Activated B cell treated with CpG ODN at 0.5 μM for 24 hours (primary cell): ENCODE measurements at regions not wholly inside any gene's neighbourhood (a gene's known extent, or its start where the extent isn't known, plus 50 kb on each side); places are given as distances from the start of the nearest gene placed in this dataset.

Experiments
- ATAC-seq: fragments of 200-7000 bp; cut with Tn5 transposase; one replicate; pipeline ENCODE4 v1.10.0; 2021; ENCODE audit warnings: low read depth, mild to moderate bottlenecking, moderate library complexity
- CTCF ChIA-PET: fragments of 350-600 bp; sonication (Branson Sonifier 250); formaldehyde crosslinking; loops from one replicate; lab custom pipeline; 2021; ENCODE audit warnings: antibody characterized with exemption; lab: Charles Lee
- POLR2A ChIA-PET: fragments of 350-600 bp; sonication (Branson Sonifier 250); formaldehyde crosslinking; loops from one replicate; lab custom pipeline; 2021; ENCODE audit warnings: antibody characterized with exemption; lab: Charles Lee
- DNase-seq: peaks from one replicate; pipeline ENCODE4 v3.0.0; 2022
- H3K27ac Mint-ChIP-seq: one replicate; pipeline ENCODE4 v1.8.0; 2020; ENCODE audit warnings: mixed read lengths
- H3K27me3 Mint-ChIP-seq: one replicate; pipeline ENCODE4 v1.8.0; 2021; ENCODE audit warnings: mixed read lengths
- H3K36me3 Mint-ChIP-seq: one replicate; pipeline ENCODE4 v1.8.0; 2021; ENCODE audit warnings: low read depth, mixed read lengths
- H3K4me1 Mint-ChIP-seq: one replicate; pipeline ENCODE4 v1.8.0; 2021; ENCODE audit warnings: mixed read lengths
- H3K4me3 Mint-ChIP-seq: one replicate; pipeline ENCODE4 v1.8.0; 2020; ENCODE audit warnings: mild to moderate bottlenecking, mixed read lengths
- H3K9me3 Mint-ChIP-seq: one replicate; pipeline ENCODE4 v1.8.0; 2020; ENCODE audit warnings: mixed read lengths
- intact Hi-C: fragments of 100-400 bp; cut with micrococcal nuclease; formaldehyde crosslinking; loops from one replicate; pipeline ENCODE4 v1.15.1; 2024
- TF ChIP-seq, protein P1 (sequence below): fragments of 200-600 bp; IDR thresholded peaks from one replicate; pipeline ENCODE4 v1.8.0; 2022; ENCODE audit warnings: antibody characterized with exemption, mild to moderate bottlenecking

- POLR2A ChIA-PET = no interaction called here
- no peak overlapping the region for H3K27ac Mint-ChIP-seq
- intact Hi-C loops = no loop called here
- H3K4me1 Mint-ChIP-seq = no peaks in the 10 kb centered on the region
- ATAC-seq (no peak), DNase-seq (no peak)
- TF ChIP-seq, protein P1, sequence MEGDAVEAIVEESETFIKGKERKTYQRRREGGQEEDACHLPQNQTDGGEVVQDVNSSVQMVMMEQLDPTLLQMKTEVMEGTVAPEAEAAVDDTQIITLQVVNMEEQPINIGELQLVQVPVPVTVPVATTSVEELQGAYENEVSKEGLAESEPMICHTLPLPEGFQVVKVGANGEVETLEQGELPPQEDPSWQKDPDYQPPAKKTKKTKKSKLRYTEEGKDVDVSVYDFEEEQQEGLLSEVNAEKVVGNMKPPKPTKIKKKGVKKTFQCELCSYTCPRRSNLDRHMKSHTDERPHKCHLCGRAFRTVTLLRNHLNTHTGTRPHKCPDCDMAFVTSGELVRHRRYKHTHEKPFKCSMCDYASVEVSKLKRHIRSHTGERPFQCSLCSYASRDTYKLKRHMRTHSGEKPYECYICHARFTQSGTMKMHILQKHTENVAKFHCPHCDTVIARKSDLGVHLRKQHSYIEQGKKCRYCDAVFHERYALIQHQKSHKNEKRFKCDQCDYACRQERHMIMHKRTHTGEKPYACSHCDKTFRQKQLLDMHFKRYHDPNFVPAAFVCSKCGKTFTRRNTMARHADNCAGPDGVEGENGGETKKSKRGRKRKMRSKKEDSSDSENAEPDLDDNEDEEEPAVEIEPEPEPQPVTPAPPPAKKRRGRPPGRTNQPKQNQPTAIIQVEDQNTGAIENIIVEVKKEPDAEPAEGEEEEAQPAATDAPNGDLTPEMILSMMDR = no peak
- CTCF ChIA-PET = interaction anchor here (0.5 kb wide), 1 partner anchor 15 kb away, joined by 3 read pairs; no protein-coding TSS in a partner anchor
- no peaks in the 10 kb centered on the region for H3K9me3 Mint-ChIP-seq
- H3K27me3 Mint-ChIP-seq = no peaks in the 10 kb centered on the region
- no peak overlapping the region for H3K4me3 Mint-ChIP-seq
- no peaks in the 10 kb centered on the region for H3K36me3 Mint-ChIP-seq
Observed at GRCh38 chr4:124234771-124235170, 477.8 kb downstream of the ANKRD50 start.

DNA sequence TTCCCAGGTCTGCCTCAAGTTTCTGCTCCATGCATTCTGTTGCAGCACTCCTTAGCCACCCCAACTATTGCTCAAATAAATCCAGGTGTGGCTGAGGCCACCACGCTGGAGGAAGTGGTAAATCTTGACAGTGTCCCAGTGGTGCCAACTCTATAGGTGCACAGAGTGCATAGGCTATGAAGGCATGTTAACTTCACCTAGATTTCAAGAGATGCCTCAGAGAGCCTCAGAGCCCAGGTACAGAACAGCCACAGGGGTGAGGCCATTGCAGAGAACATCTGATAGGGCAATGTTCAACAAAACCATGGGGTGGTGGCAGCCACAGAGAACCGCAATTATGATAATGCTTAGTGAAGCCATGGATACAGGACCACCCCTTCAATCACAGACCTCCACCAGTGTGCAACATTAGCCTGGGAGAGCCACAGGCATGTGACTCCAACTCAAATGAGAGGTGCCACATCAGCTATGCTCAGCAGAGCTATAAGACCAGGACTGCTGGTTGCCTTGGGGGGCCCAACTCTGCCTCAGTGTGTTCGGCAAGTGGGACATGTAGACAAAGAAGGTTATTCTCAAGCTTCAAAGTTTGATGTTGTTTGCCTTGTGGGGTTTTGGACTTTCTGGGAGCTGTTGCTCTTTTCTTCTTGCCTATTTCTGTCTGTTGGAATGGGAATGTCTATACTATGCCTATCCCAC lies 468.7 kb downstream of the ANKRD50 start:
- no peak for ATAC-seq
- POLR2A ChIA-PET = no interaction called here
- H3K36me3 Mint-ChIP-seq = no peaks in the 10 kb centered on the region
- no peak overlapping the region for H3K4me3 Mint-ChIP-seq
- DNase-seq = no peak
- peaks cover 8% of the 10 kb centered on the region for H3K9me3 Mint-ChIP-seq
- TF ChIP-seq, protein P1 = no peak
- no peaks in the 10 kb centered on the region for H3K4me1 Mint-ChIP-seq
- no peaks in the 10 kb centered on the region for H3K27me3 Mint-ChIP-seq
- no peak overlapping the region for H3K27ac Mint-ChIP-seq
- CTCF ChIA-PET = no interaction called here
- intact Hi-C loops = no loop called here

DNA sequence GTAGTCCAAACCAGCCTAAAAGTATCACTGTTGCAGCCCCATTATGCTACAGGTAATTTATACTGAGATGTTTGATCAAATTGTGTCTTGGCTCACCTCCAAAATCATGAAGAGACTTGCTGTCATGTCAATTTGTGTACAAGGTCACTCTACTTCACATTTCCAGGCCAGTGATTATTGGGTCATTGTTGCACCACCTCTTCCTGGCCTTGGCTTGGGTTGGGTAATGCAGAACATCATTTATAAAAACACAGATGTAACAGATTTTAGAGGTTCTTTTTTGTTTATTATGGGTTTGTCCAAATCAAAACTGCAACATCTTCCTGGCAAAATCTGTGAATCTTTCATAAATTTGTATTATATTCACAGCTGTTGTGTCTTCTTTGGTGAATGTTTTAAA lies 459.5 kb downstream of the ANKRD50 start:
- peaks cover 5% of the 10 kb centered on the region for H3K27me3 Mint-ChIP-seq
- POLR2A ChIA-PET = no interaction called here
- H3K9me3 Mint-ChIP-seq = no peaks in the 10 kb centered on the region
- CTCF ChIA-PET = no interaction called here
- no peak for DNase-seq
- no peak overlapping the region for H3K27ac Mint-ChIP-seq
- intact Hi-C loops = no loop called here
- H3K36me3 Mint-ChIP-seq = no peaks in the 10 kb centered on the region
- no peak for ATAC-seq
- TF ChIP-seq, protein P1 = no peak
- no peaks in the 10 kb centered on the region for H3K4me1 Mint-ChIP-seq
- H3K4me3 Mint-ChIP-seq = no peak overlapping the region

- Mint-ChIP-seq H3K27ac (no peak overlapping the region), H3K4me3 (no peak overlapping the region), H3K27me3 (no peaks in the 10 kb centered on the region), H3K4me1 (no peaks in the 10 kb centered on the region), H3K9me3 (no peaks in the 10 kb centered on the region), H3K36me3 (no peaks in the 10 kb centered on the region)
- CTCF ChIA-PET = interaction anchor here (0.6 to 1.0 kb wide), 3 partner anchors 490 to 1161 kb away, joined by 3 to 8 read pairs (median 4); no protein-coding TSS in a partner anchor
- intact Hi-C loops = loop anchor here (1.0 to 10.0 kb wide), 5 partner anchors 490 to 1950 kb away; partner anchors contain the start of gene NUDT6
- no peak for DNase-seq
- peak; percentile 56 for ATAC-seq
- TF ChIP-seq, protein P1 = no peak
- POLR2A ChIA-PET = no interaction called here
Observed at GRCh38 chr4:124262211-124263179, 450.0 kb downstream of the ANKRD50 start.

- CTCF ChIA-PET = no interaction called here
- intact Hi-C loops = loop anchor here (2.0 to 10.0 kb wide), 2 partner anchors 701 to 1341 kb away; partner anchors contain the start of gene NUDT6
- TF ChIP-seq, protein P1 = no peak
- Mint-ChIP-seq H3K36me3 (no peaks in the 10 kb centered on the region), H3K4me1 (no peaks in the 10 kb centered on the region), H3K27ac (no peak overlapping the region), H3K27me3 (no peaks in the 10 kb centered on the region), H3K9me3 (no peaks in the 10 kb centered on the region), H3K4me3 (no peak overlapping the region)
- POLR2A ChIA-PET = no interaction called here
- no peak for ATAC-seq
- no peak for DNase-seq
Observed at GRCh38 chr4:124265701-124266100, 446.8 kb downstream of the ANKRD50 start.
